GM21526 (cell line): ENCODE measurements at regions not wholly inside any gene's neighbourhood (a gene's known extent, or its start where the extent isn't known, plus 50 kb on each side); places are given as distances from the start of the nearest gene placed in this dataset.
"Not testable (repeated sequence)": the region's sequence is repeated elsewhere in the genome, so short reads cannot be mapped to it uniquely, and the experiment has no call there.

Experiments used
- ATAC-seq: cut with Tn5 transposase; IDR thresholded peaks from one replicate; pipeline ENCODE4 v1.9.1; 2021; ENCODE audit warnings: moderate library complexity; ENCODE audit not compliant: unreplicated experiment, low FRiP score

DNA sequence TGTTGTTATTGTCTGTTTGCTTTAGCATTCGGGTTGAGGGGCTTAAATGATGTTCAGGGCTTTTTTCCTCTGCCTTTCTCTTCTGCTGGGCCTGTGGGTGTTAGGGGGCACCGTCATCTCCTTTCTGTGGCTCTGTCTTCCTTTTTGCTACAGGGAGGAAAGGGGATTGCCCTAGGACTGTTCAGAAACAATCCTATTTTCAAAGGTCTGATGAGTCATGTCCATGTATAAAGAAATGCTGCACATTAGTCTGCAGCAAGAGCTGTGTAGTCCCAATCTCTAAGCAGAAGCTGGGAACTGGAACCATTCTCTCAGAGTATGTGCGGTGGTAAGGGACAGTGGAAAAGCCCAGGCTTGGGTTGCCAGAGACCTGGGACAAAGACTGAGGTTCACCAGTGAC, 462.3 kb downstream of the OMA1 start:
- ATAC-seq, result no peak

DNA sequence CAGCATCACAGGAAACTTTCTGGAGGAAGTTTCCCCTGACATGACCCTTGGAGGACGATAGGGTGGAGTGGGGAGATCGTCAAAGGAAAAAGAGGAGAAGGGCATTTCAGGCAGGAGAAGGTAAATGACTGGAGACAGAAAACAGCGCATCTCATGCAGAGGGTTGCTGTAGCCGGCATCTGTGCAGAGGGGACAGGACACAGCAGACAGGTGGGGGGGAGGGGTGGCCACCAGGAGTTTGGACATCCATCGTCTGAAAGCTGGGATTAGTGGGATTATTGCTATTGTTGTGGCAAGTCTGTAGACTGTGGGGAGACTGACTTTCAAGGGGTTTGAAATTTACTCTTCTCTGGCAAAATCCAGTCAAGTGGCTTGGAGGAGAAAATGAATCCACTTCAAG, 463.9 kb downstream of the OMA1 start:
- no peak for ATAC-seq

DNA sequence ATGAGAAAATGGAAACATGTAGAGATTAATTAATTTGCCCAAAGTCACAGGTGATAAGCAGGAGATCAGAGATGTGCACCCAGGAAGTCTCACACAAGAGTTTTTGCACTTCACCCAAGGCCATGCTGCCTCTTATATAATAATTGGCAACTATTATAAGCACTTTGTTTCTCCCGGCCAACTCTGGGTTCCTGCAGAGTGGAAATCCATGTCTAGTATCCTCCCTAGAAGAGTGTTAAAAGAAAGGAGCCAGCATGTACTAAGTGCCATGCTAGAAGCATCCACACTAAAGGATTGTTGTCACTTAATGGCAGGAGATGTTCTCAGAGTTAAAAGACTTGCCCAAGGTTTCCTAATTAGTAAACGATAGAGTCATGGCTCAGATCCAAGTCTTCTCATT, 470.3 kb downstream of the OMA1 start:
- no peak for ATAC-seq

DNA sequence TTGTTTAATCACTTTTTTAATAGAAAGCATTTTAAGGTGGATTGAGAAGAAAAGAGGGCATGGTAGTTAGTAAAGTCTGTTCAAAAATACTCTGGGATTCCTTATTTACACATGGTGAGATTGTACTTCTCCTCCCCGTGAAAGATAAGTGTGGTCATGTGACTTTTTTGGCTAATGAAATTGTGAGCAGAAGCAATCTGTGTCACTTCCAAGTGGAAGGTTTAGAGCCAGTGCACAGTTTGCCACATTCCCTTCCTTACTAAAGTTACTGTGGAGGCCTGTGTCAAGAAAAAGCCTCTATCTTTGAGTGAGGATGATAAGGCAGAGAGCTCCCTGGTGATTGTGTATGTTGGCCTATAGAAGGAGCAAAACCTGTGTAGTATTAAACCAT, 471.3 kb downstream of the OMA1 start:
- ATAC-seq, result no peak

DNA sequence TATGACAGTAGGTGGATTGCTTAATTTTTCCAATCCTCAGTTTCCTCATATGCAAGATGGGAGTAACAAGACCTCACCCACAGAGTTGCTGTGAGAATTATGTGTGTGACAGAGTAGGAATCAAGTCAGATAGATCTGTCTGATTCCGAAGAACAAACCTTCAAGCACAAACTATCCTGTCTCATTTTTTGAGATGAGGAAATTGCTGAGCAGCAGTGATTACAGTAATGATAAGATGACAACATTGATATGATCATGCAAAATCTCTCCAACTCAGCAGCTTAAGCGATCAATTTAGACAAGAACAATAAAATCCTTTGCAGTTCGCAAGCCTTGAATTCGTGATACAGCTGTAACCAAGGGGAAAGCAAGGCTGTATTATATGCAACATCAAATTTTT, 474.1 kb downstream of the OMA1 start:
- ATAC-seq, result no peak

DNA sequence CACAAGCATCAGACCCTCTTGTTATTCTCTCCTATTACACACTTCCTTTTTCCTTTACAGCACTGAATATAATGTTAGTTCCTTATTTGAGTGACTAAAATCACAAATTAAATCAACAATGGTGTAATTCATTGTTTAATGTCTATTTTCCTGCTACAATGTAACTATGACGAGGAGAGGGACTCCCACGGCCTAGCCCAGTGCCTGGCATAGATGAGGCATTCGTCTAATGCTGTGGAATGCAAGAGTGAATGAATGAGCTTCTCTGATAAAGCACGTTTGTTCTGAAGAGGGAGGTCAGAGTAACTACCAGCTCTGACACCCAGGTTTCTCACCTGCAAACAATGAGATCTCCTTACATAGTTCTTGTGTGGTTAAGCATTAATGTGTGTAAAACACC, 479.4 kb downstream of the OMA1 start:
- no peak for ATAC-seq

DNA sequence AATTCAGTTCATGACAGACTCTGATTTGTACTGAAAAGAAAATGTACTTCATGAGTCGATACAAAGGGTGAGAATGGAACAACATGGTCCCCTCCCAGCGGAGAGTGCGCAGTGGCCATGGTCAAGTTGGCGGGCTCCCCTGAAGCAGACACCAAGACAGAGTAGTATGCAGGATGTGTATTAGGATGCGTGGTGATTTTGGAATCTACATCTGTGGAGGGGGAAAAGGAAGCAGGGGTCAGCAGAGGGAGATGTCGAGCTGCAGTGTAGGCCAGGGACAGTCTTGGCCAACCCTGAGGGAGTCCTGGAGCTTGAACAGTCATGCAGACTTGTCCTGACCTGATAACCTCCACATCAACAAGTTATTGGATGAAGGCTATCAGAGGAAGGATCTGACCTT, 481.0 kb downstream of the OMA1 start:
- peak; percentile 55 for ATAC-seq

DNA sequence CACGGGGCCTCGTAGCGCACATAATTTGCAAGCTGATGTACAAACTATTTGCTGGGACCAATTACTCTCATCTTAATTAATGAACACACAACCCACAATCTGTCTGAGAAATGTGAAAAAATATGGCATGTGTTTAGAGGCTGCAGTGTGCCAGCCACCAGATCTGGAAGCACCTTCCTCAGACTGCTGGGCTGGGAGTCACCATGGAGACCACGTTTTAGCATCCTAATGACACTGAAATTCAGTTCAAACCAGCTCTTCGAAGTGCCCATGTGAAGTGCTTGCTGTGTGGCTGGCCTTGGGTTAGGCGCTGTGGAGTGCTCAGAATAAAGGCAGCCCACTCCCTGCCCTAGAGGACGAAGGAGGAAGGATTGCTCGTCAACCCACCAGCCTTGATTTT, 482.4 kb downstream of the OMA1 start:
- ATAC-seq, result no peak

DNA sequence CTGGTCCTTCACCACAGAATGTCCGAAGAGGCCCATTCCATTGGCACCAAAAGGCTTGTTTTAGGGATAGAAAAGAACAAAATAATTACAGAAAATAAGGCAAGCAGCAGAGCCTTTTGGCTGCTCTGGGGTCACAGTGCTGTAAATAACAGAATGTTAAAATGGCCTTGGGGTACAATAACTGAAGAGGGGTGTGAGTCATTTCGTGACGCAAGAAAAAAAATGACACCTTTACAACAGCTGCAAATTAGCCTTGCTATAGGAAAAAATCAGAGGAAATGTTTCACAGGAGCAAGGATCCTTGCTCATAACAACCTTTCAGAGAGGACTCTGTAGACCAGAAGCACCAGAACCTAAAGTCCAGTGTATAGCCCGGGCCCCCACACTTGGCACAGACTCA, 483.4 kb downstream of the OMA1 start:
- ATAC-seq, result no peak

DNA sequence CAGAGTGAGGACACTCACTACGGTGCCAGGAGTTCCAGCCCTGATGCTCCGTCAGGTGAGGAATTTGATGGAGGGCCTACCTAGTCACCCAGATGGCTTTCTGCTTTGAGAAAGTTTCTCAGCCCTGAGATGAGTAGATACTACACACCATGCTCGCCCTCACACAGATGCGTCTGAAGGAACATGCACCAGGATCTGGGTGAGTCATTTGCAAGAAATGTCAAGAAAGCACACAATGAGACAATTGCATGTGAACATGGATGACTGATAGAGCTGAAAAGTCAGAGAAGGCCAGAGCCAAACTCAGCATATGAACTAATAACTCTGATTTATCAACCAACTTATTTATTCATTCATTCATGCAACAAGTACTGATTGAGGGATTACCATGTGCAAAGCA, 483.9 kb downstream of the OMA1 start:
- ATAC-seq, result no peak

DNA sequence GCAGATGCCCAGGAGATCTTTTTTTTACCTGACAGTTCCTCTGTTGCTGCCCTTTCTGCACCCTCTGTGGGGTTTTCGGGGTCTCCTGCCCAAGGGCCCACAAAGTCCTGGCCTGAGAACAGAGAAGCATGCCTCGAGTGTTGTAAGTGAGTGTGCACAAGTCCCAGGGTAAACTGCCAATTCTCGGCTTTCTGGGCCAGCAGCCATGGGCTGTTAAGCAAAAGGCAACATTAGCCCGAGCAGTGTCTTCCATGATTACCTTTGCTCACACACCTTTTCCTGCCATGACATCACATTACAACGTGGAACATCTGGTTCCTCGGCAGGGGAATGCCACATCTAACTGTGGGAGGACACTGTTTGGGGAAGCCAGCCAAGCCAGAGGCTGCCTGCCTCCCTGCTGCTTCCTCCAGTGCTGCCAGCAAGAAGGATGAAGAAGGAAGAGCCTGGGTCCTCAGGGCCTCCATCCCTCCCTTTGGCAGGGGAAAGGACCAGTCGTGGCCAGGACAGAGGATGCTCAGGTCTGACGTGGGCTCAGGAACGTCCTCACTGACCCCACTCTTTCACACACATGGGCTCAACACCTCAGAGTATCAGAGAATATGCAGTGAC, 485.9 kb downstream of the OMA1 start:
- no peak for ATAC-seq

DNA sequence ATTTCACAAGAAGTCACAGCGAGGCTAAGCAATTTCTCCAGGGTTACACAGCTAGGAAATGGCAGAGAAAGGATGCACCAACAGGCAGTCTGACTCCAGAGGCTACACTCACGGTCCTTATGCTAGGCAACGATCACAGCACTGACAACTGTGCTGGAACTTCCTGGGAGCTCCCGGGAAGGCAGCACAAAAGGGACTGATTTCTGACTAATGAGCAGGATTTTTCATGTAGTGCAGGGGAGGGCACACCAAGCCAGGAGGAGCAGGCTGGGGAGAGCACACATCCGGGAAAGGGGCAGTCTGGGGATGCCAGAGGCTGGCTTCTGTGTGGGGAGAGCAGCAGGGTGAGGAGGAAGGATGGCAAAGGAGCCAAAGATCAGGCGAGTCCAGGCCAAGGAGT, 486.7 kb downstream of the OMA1 start:
- no peak for ATAC-seq

DNA sequence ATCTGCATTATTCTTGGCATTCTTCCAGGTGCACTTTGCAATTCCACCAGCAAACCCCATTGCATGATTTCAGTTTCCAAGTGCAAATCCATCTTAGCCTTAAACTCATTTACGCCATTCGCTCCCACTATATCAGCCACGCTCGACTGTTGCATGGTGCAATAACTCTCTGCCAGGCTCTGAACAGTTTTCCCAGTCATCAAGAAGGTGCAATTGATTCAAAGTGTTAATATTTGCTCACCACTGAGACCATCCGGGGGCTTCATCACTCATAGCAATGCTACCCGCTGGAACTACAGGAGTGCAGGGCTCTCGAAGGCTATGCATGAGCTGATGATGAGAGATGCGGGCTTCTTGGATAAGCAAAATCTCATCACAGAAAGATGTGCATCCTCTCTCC, 488.2 kb downstream of the OMA1 start:
- no peak for ATAC-seq

DNA sequence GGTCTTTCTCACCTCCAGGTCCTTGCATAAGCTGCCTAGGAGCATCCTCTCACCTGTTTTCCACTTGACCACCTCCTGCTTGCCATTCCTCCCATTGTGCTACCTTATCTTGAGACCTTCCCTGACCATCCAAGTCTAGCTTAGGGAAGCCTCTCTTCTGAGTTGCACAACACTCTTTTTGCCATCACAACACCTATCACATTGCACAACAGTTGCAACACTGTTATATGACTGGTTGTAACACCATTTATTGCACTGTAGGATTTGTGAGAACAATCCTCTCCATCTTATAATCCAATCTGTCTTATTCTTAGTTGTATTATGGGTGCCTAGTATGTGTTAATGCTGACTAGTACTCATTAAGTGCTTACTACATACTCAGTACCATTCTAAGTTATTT, 488.7 kb downstream of the OMA1 start:
- no peak for ATAC-seq

DNA sequence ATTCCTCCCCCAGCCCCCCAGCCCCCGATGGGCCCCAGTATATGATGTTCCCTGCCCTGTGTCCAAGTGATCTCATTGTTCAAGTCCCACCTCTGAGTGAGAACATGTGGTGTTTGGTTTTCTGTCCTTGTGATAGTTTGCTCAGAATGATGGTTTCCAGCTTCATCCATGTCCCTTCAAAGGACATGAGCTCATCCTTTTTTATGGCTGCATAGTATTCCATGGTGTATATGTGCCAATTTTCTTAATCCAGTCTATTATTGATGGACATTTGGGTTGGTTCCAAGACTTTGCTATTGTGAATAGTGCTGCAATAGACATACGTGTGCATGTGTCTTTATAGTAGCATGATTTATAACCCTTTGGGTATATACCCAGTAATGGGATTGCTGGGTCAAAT, 495.3 kb downstream of the OMA1 start:
- not testable (repeated sequence) for ATAC-seq

DNA sequence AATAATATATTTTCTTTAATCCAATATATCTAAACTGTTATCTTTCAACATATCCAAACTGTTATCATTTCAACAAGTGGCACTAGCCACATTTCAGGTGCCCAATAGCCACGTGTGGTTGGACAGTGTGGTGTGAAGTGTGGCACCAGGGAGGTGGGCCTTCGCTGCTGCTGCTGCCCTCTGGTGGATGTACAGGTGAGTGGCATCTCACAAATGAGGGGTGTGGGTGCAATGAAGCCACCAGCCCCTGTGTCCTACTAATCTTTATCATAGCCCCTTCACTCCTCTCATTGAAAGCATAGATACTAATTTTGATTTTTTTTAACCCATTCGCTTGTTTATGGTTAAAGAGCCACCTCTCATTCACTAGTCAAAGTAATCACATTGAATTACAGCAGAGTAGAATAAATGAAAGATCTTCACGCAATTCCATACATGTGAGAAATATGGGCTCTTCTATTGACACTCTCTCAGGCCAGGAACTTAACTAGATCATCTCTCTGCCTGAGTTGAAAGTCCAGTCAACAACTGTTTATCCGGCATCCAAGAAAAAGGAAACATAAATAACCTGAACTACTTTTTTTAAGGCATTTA, 499.2 kb downstream of the OMA1 start:
- ATAC-seq, result peak; percentile 55

DNA sequence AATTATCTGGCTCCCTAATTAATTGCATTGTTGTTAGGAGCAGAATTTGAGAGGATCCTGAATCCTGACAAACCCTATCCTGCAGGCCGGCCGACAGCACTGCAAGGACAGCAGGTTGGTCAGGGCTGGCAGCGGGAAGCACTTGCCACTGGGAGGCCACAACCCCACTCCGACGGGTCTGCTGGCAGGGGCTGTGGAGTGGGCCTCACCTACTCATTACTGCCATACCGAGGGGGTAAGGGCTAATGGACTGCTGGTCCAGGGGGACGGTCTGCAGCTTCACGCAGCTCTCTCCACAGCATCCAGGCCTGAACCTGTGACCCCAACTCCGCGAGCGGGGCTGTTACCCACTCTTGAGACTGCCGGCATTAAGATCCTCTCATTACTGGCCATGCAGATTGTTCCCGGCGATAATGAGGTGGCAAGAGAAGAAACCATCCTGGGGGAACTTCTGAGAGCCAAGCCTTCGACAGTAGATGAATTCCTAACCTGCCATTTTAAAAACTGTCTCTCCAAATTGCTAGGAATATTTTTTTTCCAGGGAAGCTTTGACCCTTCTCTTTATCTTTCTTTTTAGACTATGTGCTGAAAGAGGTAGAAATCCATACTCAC, 501.3 kb downstream of the OMA1 start:
- no peak for ATAC-seq

DNA sequence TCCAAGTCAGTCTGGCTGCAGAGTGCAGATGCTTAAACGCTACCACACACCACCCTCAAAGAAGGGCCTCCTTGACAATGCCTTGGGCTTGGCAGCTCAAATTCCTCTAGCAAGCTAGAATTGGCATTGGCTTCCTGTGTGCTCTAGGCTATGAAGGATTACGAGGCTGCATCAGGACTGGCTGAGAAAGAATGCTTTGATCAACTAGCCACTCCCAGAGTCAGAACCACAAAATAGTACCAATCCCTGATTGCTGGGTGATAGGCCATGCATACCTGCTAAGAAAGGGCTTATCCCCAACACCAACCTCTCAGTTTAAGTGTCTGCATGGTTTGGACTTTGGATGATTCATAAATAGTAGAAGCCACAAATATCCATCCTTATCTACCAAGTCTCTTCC, 504.9 kb downstream of the OMA1 start:
- ATAC-seq, result no peak

DNA sequence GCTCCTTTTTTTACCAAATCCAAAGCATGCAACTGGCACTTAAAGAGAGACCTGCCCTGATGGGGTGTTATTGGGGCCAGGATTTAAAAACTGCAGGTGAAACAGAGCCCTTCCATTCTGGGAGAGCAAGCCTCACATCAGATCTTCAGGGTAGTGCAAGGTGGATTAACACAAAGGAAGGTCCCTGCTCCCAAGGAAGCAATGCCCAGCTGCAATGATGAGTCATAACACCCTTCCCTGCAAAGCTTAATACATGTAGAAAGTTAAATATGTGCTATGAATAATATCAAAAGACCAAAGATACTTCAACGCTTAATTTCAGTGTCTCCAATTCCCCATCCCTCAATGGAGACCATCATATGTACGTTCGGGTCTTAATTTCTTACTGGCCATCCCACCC, 508.0 kb downstream of the OMA1 start:
- no peak for ATAC-seq

DNA sequence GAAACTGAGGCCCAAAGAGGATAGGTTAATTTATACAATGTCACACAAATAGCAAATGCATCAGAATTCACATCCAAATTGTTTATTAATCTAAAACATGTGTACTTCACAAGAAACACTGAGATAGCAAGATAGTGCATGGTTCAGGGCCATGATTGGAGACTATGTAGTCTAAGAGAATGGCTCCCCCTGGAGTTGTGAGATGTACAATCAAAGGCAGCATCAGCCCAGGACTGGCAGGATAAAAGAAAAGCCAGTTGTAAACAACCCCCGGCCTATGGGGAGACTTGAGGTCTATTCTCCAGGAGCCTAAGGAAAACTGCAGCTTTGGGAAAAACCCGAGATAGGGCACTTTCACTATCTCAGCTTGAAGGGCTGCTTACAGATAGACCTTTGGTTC, 511.0 kb downstream of the OMA1 start:
- no peak for ATAC-seq

DNA sequence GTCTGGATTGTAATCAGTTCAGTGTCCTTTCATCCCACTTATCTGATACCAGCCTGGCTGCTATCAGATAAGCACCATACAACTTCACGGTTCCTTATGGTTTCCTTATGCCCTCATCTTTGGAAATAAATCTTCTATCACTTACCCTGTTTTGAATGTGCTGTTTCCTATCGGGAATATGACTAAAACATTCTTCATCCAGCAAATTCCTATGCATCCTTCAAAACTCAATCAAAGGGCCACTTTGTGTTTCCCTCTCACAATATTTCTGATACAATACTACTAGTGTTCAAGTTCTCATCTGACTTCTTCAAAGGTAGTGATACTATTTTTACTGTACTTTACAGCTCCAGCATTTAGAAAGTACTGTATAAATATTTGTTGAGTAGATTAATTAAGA, 513.2 kb downstream of the OMA1 start:
- no peak for ATAC-seq

DNA sequence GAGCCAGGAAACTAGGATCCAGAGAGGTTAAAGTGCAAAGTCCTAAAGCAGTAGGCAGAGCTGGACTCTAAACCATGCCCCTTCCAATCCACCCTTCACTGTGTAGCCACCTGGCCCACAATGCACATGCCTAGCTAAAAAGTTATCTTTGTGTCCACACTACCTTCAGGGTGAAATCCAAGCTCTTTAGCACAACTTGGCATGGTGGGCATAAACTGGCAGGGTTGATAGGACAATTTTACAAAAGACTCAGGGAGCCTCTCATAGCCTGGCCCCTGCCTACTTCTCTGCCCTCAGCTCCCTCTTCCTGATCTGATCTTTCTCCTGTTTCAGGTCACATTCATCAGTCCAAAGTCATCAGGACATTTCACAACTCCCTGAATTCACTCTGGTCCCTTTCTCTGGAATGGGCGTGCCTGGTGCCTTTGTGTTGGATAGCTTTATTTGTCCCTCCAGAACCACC, 513.9 kb downstream of the OMA1 start:
- ATAC-seq, result no peak
